GM21423 (cell line): ENCODE measurements at regions not wholly inside any gene's neighbourhood (a gene's known extent, or its start where the extent isn't known, plus 50 kb on each side); places are given as distances from the start of the nearest gene placed in this dataset.

Experiments used
- ATAC-seq: cut with Tn5 transposase; IDR thresholded peaks from one replicate; pipeline ENCODE4 v1.9.1; 2021; ENCODE audit warnings: mild to moderate bottlenecking, moderate library complexity; ENCODE audit not compliant: unreplicated experiment

DNA sequence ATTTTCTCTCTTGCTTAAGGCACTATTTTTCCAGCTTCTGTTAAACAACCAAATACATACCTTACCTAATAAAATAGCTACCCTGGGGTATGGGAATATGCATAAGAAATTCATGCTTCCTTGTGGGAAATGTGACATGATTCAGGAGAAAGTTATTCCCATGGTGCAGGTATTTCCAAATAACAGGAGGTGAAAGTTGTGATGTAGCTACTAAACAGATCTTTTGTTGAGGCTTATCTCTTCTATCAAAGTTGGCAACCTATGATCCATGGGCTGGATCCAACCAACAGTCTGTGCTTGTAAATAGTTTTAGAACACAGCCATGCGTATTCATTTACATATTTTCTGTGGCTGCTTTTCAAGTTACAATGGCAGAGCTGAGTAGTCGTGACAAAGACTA, 177.8 kb upstream of the NBEA start:
- ATAC-seq, result no peak

DNA sequence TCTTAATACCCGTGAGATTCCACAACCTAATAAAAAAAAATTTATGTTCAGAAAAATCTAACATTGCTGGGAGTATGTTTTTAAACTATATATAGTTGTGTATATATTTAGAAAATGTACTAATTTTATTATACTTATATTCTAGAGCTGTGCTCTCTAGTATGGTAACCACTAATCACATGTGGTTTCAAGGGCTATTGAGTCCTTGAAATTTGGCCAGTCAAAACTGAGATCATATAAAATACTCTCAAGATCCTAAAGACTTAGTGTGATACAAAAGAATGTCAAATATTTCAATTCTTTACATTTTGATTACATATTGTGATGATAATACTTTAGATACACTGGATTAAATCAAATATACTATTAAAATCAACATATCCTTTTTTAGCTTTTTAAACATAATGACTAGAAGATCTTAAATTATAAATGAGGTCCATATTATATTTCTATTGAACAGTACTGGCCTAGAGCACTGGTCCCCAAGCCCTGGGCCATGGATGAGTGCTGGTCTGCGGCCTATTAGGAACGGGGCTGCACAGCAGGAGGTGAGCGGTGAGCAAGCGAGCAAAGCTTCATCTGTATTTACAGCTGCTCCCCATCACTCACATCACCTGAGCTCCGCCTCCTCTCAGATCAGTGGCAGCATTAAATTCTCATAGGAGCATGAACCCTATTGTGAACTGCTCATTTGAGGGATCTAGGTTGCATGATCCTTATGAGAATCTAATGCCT, 176.5 kb upstream of the NBEA start:
- ATAC-seq, result no peak

DNA sequence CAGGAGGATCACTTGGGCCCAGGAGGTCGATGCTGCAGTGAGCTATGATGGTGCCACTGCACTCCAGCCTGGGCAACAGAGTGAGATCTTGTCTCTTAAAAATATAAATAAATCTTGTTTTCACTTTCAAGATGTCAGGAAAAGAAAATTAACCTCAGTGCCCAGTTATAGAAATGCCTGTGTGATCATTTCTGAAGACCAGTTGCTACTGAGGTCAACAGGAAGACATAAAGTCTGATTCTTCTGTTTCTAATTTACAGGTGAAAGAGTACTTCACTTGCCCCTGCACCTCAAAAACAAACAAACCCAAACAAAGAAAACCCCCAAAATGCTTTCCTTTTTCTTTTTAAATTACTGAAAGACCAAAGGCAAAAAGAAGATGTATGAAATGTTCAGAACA, 174.3 kb upstream of the NBEA start:
- ATAC-seq, result no peak

DNA sequence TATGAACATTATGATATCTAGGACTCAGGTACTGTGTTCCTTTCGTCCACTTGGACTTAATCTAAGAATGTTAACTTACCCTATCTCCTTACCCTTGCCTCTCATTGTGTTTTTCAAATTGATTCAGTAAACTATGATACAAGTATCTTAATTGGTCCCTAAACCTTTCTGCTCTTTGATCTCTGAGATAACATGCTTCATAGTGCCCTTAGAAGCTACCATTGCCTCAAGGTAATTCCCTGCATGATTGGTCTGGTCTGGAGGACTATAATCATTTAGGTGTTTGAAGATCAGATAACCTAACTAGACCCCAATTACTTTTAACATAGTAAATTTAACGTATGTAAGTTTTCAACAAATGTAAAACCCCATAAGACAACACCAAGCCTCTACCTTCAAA, 169.9 kb upstream of the NBEA start:
- ATAC-seq, result no peak

DNA sequence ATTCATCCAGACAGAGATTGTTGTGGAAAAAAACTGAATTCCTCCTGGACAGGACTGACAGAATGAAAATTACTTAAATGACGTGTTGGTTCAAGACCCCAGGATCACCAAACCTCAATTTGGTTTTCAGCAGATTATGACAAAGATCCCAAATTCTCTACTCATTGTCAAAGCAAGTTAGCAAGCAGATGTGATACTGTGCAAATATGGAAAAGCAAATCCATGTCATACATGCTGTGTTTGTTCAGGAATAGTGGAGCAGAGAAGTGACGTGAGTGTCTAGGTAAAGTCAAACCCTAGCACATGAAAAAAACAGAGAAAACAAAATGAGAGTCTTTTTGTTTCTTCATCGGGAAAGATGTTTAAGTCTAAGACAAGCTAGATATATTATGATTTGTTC, 169.2 kb upstream of the NBEA start:
- no peak for ATAC-seq

DNA sequence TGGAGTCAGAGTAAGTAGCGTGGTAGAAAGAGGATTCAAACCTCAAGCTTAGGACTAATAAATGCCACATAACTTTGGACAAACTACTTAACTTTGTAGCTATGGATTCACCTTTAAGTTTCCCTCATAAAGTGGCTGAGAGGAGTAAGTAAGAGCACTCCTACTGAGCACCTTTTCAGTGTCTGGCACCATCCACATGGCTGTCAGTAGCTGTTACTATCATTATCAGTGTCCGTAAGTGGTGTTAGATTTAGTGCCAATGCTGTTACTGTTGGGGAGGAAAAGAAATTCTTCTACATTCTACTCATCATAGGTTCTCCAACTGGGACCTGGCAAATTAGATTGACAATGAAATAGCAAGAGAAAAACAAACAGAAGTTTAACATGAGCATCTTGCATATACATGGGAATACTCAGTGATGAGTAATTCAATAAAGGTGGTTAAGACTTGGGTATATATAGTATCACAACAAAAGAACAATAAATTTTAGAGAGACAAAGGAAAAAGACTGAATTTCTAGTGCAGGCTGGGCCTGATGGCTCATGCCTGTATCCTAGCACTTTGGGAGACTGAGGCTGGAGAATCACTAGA, 165.6 kb upstream of the NBEA start:
- ATAC-seq, result no peak

DNA sequence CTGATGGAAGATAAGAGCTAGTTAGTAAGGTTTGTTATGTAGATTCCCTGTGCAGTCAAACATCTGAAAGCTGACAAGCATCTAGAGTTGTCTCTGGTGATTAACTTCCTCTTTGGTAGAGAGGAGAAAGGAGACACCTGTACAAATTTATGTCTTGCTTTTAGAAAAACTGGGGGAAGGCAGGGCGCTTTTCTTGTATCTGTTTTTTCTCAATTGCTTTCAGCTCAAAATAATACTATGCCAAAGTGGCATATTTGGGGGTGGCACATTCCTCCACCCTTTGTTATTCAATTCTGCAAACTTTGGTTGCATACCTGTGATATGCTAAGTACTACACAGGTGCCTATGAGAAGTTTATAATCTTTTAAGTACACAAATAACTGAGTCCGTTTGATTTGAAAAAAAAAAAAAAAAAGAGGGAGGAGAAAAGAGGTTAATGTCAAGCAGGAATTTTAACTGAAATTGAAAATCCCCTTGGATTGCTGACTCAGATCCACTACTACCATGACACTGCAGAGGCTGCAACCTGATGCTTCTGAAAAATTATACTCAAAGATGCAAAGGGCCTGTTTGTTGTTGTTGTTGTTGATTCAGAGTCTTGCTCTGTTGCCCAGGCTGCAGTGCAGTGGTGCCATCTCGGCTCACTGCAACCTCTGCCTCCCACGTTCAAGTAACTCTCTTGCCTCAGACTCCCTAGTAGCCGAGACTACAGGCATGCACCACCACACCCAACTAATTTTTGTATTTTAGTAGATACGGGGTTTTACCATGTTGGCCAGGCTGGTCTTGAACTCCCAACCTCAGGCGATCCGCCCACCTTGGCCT, 164.8 kb upstream of the NBEA start:
- ATAC-seq, result no peak

DNA sequence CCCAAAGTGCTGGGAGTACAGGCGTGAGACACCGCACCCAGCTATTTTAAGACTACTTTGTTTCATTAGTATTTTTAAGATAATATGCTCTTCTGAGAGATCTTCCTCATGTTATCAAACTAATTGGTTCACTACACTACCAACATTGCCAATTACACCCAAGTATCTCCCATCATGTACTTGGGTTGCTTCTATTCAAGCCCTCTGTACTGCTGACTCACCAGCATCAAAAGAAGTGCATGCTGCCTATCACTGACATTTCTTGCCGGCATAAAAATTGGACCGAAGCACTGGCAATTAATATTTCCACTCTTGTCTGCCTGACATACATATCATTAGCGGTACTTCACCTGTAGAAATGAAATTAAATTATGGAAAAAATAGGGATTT, 164.2 kb upstream of the NBEA start:
- ATAC-seq, result no peak

DNA sequence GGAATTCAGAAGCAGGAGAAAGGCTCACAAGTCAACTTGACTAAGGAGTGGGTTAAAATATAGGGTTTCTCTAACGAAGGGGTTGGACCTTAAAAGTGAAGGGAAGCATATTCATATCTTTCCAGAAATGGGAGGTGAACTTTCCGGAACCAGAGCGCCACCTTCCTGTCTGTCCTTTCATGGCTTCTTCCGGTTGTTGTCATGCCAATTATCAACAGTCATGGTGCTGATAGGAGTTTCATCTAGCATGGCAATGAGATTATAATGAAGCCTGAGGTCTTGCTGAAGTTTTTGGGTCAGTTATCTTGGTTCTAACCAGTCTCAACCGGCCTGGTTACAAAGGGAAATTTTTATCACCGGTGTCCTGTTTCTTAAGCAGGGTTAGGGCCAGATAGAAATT, 162.9 kb upstream of the NBEA start:
- ATAC-seq, result no peak

DNA sequence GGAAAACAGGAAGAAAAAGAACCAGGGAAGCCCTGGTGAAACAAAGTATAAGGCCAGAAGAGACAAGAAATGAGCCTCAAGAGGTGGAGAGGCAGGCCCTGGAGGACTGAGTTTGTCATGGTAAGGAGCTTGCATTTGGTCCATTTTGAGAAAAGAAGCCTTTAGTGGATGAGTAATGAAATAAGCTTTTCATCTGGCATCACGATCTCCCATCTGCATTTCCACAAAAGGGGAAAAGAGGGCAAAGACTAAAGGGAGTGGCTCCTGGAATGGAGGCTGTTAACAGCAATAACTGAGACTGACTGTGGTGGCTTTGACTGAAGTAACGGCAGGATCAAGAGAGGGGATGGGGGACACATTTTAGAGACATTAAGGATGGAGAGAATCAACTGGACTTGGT, 148.8 kb upstream of the NBEA start:
- ATAC-seq, result no peak

DNA sequence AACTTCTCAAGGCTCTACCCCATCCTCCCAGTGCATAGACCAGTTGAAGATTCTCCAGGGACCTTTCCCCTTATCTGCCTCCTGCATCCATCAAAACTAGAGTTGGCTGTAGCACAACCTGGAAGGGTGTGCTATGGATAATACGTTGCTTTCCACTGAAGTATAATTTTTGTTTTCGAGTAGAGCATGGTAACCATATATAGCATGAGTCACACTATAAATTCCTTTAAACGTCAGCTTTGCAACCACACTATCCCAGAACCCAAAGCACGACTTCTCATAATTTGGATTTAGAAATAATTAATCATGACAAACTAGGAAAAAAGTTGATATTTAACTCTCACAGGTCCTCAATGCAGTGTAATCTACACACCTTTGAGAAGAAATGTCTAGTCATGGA, 138.3 kb upstream of the NBEA start:
- no peak for ATAC-seq

DNA sequence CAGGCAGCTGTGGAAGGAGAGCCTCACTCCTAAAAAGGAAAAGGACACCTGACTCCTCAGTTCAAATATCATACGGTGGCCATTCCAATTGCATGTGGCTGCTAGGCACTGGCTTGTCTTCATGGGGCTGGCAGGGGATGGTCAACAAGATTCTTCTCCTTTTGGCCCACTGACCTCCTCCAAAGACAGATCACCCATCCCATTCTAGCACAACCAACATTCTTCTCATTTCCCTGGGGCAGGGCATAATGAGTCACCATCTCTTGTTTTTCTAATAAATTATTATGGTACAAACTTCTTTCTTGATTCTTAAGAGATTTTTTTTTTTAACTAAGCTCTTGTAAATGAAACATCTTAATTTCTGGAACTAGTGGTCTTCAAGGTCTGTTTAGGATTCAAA, 136.7 kb upstream of the NBEA start:
- no peak for ATAC-seq

DNA sequence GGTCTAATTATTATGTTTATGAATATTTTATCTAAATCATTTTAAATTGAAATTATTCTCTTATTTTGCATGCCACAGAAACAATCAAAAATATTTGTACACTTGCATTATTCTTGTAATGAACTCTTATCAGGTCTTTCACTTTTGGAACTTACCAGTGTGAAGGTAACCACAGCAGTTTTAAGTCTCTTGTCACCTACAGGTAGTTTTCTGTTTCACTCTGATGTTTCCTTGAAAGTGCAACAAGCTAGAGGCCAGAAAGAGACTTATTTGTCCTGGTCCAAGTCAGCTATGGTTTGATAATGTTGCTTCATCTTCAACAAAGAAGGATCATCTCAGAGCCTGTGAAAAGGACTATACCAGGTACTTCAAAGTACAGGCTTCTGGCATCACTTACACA, 133.4 kb upstream of the NBEA start:
- no peak for ATAC-seq

DNA sequence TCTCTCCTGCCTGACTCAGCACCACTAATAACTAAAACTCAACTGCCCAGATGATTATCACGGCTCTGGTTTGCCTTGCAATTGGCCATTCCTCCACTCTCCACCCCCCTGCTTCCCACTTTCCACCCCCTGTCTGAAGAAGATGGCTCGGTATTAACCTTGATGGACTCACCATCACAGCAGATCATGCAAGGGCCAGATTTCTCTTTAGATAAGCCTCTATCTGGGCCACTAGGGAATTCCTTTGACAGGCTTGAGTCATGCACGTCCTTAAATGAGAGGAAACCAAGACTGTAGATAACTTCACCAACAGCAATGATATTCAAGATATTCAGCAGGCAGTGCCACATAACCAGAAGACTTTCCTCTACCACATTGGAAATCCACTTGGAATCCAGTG, 131.1 kb upstream of the NBEA start:
- no peak for ATAC-seq

DNA sequence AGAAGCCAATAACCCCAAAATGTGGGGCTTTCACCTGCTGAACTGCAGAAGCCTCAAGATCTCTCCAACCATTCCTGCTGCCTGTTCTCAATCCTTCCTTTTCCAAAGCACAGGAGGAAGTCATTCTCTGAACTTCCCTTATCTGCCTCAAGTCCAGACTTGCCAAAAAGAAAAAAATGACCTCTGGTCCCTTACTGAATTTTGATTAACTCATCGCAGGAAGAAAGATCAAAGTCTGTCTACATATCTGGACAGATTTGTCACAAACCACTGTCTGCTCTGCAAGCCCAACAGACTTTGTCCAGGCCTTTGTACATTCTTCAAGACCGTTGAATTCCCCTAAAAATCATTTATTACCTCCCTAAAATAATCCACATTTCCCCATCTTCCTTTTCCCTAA, 126.5 kb upstream of the NBEA start:
- no peak for ATAC-seq

DNA sequence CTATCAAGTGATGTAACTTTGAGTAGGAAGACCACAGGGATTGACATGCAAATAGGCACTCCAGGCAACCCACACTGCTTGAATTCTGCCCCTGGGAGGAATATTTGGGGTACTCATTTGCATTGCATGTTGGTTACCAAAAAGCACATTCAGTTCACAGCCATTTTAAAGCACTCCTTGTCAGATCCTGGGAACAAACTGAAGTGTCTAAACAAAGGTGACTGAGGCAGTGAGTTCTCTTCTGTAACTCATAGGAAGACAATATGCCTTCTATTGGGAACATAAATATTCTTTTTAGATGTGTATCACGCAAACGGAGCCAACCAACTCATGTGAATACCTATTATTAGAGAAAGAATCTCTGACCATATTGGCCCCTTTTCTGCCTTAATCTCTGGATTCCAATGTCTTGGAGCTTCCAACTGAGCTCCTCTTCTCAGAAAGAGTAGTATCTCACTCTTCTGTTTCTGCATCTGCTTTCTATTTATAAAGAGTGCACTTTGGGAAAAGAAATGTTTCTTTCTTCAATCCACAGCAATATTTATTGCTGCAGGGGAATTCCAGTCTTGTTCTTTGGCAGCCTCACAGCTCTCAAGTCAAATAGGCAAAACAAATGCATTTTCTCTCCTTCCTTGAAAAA, 125.7 kb upstream of the NBEA start:
- no peak for ATAC-seq

DNA sequence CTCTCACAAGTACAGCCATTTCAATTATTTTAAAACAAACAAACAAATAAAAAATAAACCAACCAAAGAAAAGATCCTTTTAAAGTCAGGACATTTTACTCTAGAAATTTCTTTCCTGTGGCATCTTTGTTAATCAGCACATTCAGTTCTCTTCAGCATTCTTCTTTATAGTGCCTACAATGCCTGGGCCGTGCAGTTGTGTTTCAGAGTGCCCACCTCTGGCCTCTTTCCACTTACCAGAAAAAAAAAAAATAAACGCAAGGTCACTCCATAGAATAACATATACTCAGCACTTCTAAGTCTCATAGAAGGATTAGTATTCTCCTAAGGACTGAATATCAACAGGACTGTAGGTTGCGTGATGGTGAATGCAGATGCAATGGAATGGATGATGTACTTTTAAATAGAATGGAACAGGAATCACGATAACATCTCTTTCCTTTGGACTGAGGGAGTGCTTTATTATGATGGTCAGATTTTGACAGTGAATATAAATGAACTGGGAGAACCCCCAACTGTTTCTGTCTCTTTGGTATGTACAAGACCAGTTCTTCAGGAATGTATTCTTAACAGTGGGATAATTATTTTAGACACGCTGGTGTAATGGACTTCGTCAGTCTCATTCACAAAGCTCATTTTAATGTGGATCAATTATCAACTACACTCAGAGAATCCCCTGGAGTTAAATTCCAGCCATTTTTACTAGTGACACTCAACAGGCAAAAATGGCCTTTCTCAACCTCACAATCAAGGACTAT, 125.0 kb upstream of the NBEA start:
- no peak for ATAC-seq

DNA sequence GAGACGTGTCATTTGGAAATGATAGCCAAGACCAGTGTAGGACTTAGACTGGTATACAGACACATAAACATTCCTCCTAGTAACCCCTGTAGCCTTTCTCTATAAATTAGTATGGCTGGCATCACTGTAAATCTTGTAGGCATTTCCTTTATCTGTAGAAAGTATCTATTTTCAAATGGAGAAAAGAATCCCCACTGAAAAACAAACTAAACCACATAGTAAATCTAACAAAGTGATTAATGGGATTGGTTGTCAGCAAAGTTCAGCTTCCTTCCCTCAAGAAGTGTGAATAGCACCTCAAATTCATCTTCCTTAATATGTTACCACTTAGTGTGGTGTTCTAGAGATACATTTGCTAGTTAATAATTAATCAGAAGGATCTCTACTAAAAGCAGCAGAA, 119.4 kb upstream of the NBEA start:
- no peak for ATAC-seq

DNA sequence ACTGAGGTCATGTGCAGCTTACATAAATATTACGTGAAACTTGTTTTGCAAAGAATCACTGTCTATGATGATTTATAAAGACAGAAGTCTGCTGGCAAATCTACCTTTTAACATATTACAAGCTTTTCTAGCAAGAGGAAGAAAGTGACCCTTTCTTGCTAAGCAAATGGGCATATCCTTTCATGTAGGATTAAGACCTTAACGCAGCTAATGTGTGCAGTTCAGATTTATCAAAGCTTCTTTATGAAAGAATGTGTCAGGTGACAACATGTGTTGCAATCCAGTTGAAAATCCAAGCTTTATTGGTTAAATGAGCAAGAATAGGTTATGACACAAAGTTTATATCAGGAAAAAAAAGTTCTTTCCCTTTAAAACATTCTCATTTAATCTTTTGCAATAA, 115.6 kb upstream of the NBEA start:
- ATAC-seq, result no peak

DNA sequence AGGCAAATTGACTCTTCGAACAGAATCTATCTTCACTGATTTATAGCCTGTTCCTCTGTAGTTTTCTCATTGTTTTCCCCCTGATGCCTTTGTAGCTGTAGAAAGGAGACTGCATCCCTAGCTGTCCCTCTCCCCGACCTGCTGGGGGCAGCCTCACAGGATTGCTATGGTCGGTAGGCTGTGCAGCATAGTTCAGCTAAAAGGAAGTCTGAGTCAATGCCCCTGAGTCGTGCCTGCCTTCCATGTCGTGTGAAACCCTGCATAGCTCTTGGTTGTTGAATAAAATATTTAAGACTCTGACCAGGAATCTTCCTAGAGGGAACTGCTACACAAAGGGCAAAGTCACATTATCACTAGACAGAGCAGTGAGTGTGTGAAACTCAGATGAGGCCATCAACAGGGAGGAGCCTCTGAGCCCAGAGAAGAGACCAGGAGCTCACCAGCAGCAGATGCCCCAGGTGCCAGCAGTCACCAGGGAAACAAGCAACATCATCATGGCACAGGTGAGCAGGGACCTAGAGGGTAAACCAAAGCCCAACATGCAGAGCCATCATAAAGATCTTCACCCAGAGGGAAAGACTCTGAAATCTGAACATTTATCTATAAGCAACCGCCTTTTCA, 108.4 kb upstream of the NBEA start:
- ATAC-seq, result no peak

DNA sequence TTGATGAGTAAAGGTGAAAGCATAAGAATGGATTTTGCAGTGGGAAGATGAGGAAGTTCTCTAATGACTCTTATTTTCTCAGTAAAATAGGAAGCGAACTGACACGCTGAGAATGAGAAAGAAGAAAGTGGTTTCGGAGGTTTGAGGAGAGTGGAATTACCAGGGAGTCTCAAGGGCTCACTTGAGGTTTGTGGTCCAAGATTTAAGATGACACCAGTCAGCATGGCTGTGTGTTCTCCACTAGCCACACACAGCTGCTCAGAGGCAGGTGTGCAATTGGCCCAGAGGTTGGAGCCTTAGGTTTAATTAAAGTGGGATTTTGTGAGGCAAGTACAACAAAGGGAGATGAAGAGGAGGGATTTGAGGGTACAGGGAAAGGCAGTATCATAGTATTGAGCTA, 99.6 kb upstream of the NBEA start:
- peak; percentile 58 for ATAC-seq
